ENCODE measurements at regions not wholly inside any gene's neighbourhood (a gene's known extent, or its start where the extent isn't known, plus 50 kb on each side); places are given as distances from the start of the nearest gene placed in this dataset.
A peak's percentile ranks its signal among the peaks of the same experiment; 100 is the strongest.

GRCh38 chr3:188962253-188963247, 209.2 kb upstream of the TPRG1 start:
- no peak for TF ChIP-seq CTCF (IDR thresholded peaks at IDR 0.05; ENCODE audit: low read depth, low read length)
- H3K4me3 ChIP-seq (ENCODE audit: low read depth, low read length) = no peak overlapping the region
- H3K9me3 ChIP-seq (ENCODE audit: control insufficient read depth, insufficient read depth, low read length) = no peaks in the 10 kb centered on the region
- DNase-seq (ENCODE audit: low read depth, low spot score) = no peak
- H3K27me3 ChIP-seq (ENCODE audit: control insufficient read depth, insufficient read depth, low read length) = no peaks in the 10 kb centered on the region
- CTCF ChIA-PET = interaction anchor here (0.8 to 1.5 kb wide), 3 partner anchors 8 to 1224 kb away, joined by 3 to 8 read pairs (median 6); no protein-coding TSS in a partner anchor
- H3K27ac ChIP-seq (ENCODE audit: low read depth, low read length) = no peak overlapping the region
- POLR2A ChIA-PET = no interaction called here

- Histone ChIP-seq H3K9me3 (ENCODE audit: control insufficient read depth, insufficient read depth, low read length) (no peaks in the 10 kb centered on the region), H3K27me3 (ENCODE audit: control insufficient read depth, insufficient read depth, low read length) (no peaks in the 10 kb centered on the region), H3K27ac (ENCODE audit: low read depth, low read length) (no peak overlapping the region), H3K4me3 (ENCODE audit: low read depth, low read length) (no peak overlapping the region)
- ChIA-PET POLR2A (no interaction called here), CTCF (interaction anchor here (0.9 to 1.2 kb wide), 4 partner anchors 9 to 1225 kb away, joined by 3 to 5 read pairs (median 4); no protein-coding TSS in a partner anchor)
- no peak for TF ChIP-seq CTCF (IDR thresholded peaks at IDR 0.05; ENCODE audit: low read depth, low read length)
- no peak for DNase-seq (ENCODE audit: low read depth, low spot score)
Observed at GRCh38 chr3:188964957-188965356, 206.8 kb upstream of the TPRG1 start.

- DNase-seq (ENCODE audit: low read depth, low spot score) = no peak
- H3K27me3 ChIP-seq (ENCODE audit: control insufficient read depth, insufficient read depth, low read length) = peaks cover 3% of the 10 kb centered on the region
- no peak overlapping the region for H3K27ac ChIP-seq (ENCODE audit: low read depth, low read length)
- no peak for TF ChIP-seq CTCF (IDR thresholded peaks at IDR 0.05; ENCODE audit: low read depth, low read length)
- peaks cover 2% of the 10 kb centered on the region; the same call in 1 of the 2 replicates for H3K9me3 ChIP-seq (ENCODE audit: control insufficient read depth, insufficient read depth, low read length)
- POLR2A ChIA-PET = no interaction called here
- CTCF ChIA-PET = interaction anchor here (1.0 to 3.6 kb wide), 3 partner anchors 15 to 1232 kb away, joined by 4 to 22 read pairs (median 5); no protein-coding TSS in a partner anchor
- no peak overlapping the region for H3K4me3 ChIP-seq (ENCODE audit: low read depth, low read length)
Observed at GRCh38 chr3:188972310-188972709, 199.5 kb upstream of the TPRG1 start.

GRCh38 chr3:188974856-188975599, 196.7 kb upstream of the TPRG1 start:
- H3K9me3 ChIP-seq (ENCODE audit: control insufficient read depth, insufficient read depth, low read length) = peaks cover 2% of the 10 kb centered on the region; the same call in 1 of the 2 replicates
- H3K27ac ChIP-seq (ENCODE audit: low read depth, low read length) = peak overlapping the region; percentile 55
- no peak for TF ChIP-seq CTCF (IDR thresholded peaks at IDR 0.05; ENCODE audit: low read depth, low read length)
- CTCF ChIA-PET = interaction anchor here (0.8 to 3.6 kb wide), 4 partner anchors 19 to 1235 kb away, joined by 3 to 22 read pairs (median 11); no protein-coding TSS in a partner anchor
- peaks cover 3% of the 10 kb centered on the region for H3K27me3 ChIP-seq (ENCODE audit: control insufficient read depth, insufficient read depth, low read length)
- POLR2A ChIA-PET = no interaction called here
- no peak for DNase-seq (ENCODE audit: low read depth, low spot score)
- H3K4me3 ChIP-seq (ENCODE audit: low read depth, low read length) = peak overlapping the region; percentile 11; the same call in 1 of the 2 replicates
